A549 (cell line): ENCODE measurements at regions not wholly inside any gene's neighbourhood (a gene's known extent, or its start where the extent isn't known, plus 50 kb on each side); places are given as distances from the start of the nearest gene placed in this dataset.

Source experiments
- ATAC-seq, 2 experiments: fragments of 200-7000 bp in 1 of 2; fragments of >200 bp in 1 of 2; cut with Nextera tagmentation in 1 of 2; cut with Tn5 transposase in 1 of 2; 3 replicates each; pipeline versions ENCODE4 v1.8.0 to v1.9.1; 2018 to 2020; ENCODE audit warnings: mild to moderate bottlenecking in 1 of 2, moderate library complexity in 1 of 2
- CTCF ChIA-PET: fragments of 300-600 bp; sonication (Branson Sonifier 250); formaldehyde crosslinking; extraction: SDS; loops from one replicate; lab custom pipeline; 2021; ENCODE audit warnings: antibody characterized with exemption, inconsistent platforms; lab: Yijun Ruan, JAX
- POLR2A ChIA-PET: fragments of 350-600 bp; formaldehyde crosslinking; extraction: SDS; loops from one replicate; lab custom pipeline; 2021; ENCODE audit warnings: antibody characterized with exemption, inconsistent platforms; lab: Yijun Ruan, JAX
- DNase-seq, 2 experiments: peaks; one replicate each; pipeline versions ENCODE4 v3.0.0 to v3.0.0-alpha.2; 2011 to 2016; ENCODE audit warnings: low read depth in 1 of 2, low spot score in 1 of 2
- FAIRE-seq: peaks from 2 replicates; lab custom pipeline; 2011; peaks lifted over from hg19 to GRCh38; lab: Jason Lieb, UNC
- H3K27ac ChIP-seq, 2 experiments: fragments of >200 bp; sonication (Bioruptor Twin); formaldehyde crosslinking; 3 replicates each; pipeline ENCODE4 v1.5.1; 2016 to 2017
- H3K4me1 ChIP-seq: fragments of >200 bp; sonication (Bioruptor Twin); formaldehyde crosslinking; 3 replicates; pipeline ENCODE4 v1.6.1; 2016
- H3K4me2 ChIP-seq: fragments of >200 bp; sonication (Bioruptor Twin); formaldehyde crosslinking; 3 replicates; pipeline ENCODE4 v1.6.1; 2016
- H3K4me3 ChIP-seq: fragments of >200 bp; sonication (Bioruptor Twin); formaldehyde crosslinking; 3 replicates; pipeline ENCODE4 v1.5.1; 2016
- H3K9me3 ChIP-seq: fragments of >200 bp; sonication (Bioruptor Twin); formaldehyde crosslinking; 3 replicates; pipeline ENCODE4 v1.6.1; 2016
- CBX2 ChIP-seq: fragments of 200-600 bp; sonication (generic); IDR thresholded peaks from 2 replicates; pipeline ENCODE4 v1.6.1; 2016; ENCODE audit warnings: low read depth, mild to moderate bottlenecking, borderline replicate concordance
- CBX8 ChIP-seq: fragments of 200-600 bp; sonication (generic); IDR thresholded peaks from 2 replicates; pipeline ENCODE4 v1.6.1; 2016
- CHD2 ChIP-seq: fragments of 150-350 bp; IDR thresholded peaks from 2 replicates; pipeline ENCODE4 v1.6.1; 2014; ENCODE audit warnings: low read length; ENCODE audit not compliant: partially characterized antibody
- E2F6 ChIP-seq: IDR thresholded peaks from 2 replicates; pipeline ENCODE4 v1.6.1; 2012; ENCODE audit warnings: low read depth, borderline replicate concordance
- EHF ChIP-seq: fragments of 250-450 bp; sonication (Bioruptor Pico); IDR thresholded peaks from 2 replicates; pipeline ENCODE4 v1.5.0; 2020; ENCODE audit warnings: mild to moderate bottlenecking
- ELK1 ChIP-seq: fragments of 150-350 bp; IDR thresholded peaks from 2 replicates; pipeline ENCODE4 v1.6.1; 2014; ENCODE audit warnings: low read depth, mild to moderate bottlenecking, low read length
- EP300 ChIP-seq, 2 experiments: fragments of >200 bp; sonication (Bioruptor Twin); formaldehyde crosslinking; IDR thresholded peaks; 2 replicates in 1 of 2; 3 replicates in 1 of 2; pipeline ENCODE4 v1.6.1; 2016 to 2017
- FOXS1 ChIP-seq: fragments of 250-450 bp; sonication (Bioruptor Pico); IDR thresholded peaks from 2 replicates; pipeline ENCODE4 v1.5.0; 2020; ENCODE audit warnings: mild to moderate bottlenecking, moderate library complexity
- GATA3 ChIP-seq: IDR thresholded peaks from 2 replicates; pipeline ENCODE4 v1.6.1; 2012; ENCODE audit warnings: borderline replicate concordance
- HDAC2 ChIP-seq: fragments of 200-600 bp; sonication (generic); IDR thresholded peaks from 2 replicates; pipeline ENCODE4 v1.6.1; 2016
- HEYL ChIP-seq: fragments of 250-450 bp; sonication (Bioruptor Pico); IDR thresholded peaks from 2 replicates; pipeline ENCODE4 v1.8.0; 2021; ENCODE audit warnings: mild to moderate bottlenecking, moderate library complexity
- HOXA7 ChIP-seq: fragments of 250-450 bp; sonication (Bioruptor Pico); IDR thresholded peaks from 2 replicates; pipeline ENCODE4 v1.5.0; 2020; ENCODE audit warnings: mild to moderate bottlenecking, moderate library complexity
- JUN ChIP-seq, 2 experiments: fragments of >200 bp; sonication (Bioruptor Twin); formaldehyde crosslinking; IDR thresholded peaks; 2 replicates in 1 of 2; 3 replicates in 1 of 2; pipeline ENCODE4 v1.6.1; 2016 to 2017
- JUNB ChIP-seq: fragments of >200 bp; sonication (Bioruptor Twin); formaldehyde crosslinking; IDR thresholded peaks from 2 replicates; pipeline ENCODE4 v1.6.1; 2016
- KDM1A ChIP-seq: fragments of 200-600 bp; sonication (generic); IDR thresholded peaks from 2 replicates; pipeline ENCODE4 v1.6.1; 2016; ENCODE audit warnings: low read depth, mild to moderate bottlenecking
- KDM5A ChIP-seq: fragments of 200-600 bp; sonication (generic); IDR thresholded peaks from 2 replicates; pipeline ENCODE4 v1.6.1; 2016; ENCODE audit warnings: antibody characterized with exemption, mild to moderate bottlenecking
- MYC ChIP-seq: IDR thresholded peaks from 2 replicates; pipeline ENCODE4 v1.6.1; 2012; ENCODE audit warnings: mild to moderate bottlenecking, inconsistent platforms, low read length, improper control_type of control experiment, borderline replicate concordance
- NR3C1 ChIP-seq: fragments of >200 bp; sonication (Bioruptor Twin); formaldehyde crosslinking; IDR thresholded peaks from 3 replicates; pipeline ENCODE4 v1.6.1; 2017
- PHF8 ChIP-seq: fragments of 200-600 bp; sonication (generic); IDR thresholded peaks from 2 replicates; pipeline ENCODE4 v1.6.1; 2016; ENCODE audit warnings: low read depth, mild to moderate bottlenecking, antibody characterized with exemption, moderate library complexity, borderline replicate concordance
- RAD21 ChIP-seq, 2 experiments: fragments of >200 bp in 1 of 2; sonication (Bioruptor Twin) in 1 of 2; formaldehyde crosslinking in 1 of 2; IDR thresholded peaks in 1 of 2; conservative IDR thresholded peaks in 1 of 2; 2 replicates in 1 of 2; 3 replicates in 1 of 2; pipeline ENCODE4 v1.6.1; 2012 to 2018; ENCODE audit warnings: inconsistent platforms in 1 of 2
- RARB ChIP-seq: fragments of 250-450 bp; sonication (Bioruptor Pico); IDR thresholded peaks from 2 replicates; pipeline ENCODE4 v1.8.0; 2021; ENCODE audit warnings: mild to moderate bottlenecking, moderate library complexity
- REST ChIP-seq: fragments of 200-600 bp; sonication (generic); IDR thresholded peaks from 2 replicates; pipeline ENCODE4 v1.6.1; 2016; ENCODE audit warnings: antibody characterized with exemption, mild to moderate bottlenecking, moderate library complexity
- RNF2 ChIP-seq: fragments of 200-600 bp; sonication (generic); IDR thresholded peaks from 2 replicates; pipeline ENCODE4 v1.6.1; 2016; ENCODE audit warnings: low read depth, mild to moderate bottlenecking, antibody characterized with exemption, moderate library complexity, borderline replicate concordance
- ZFP36 ChIP-seq: fragments of 450-650 bp; IDR thresholded peaks from 2 replicates; pipeline ENCODE4 v1.6.1; 2014; ENCODE audit warnings: borderline replicate concordance; ENCODE audit not compliant: partially characterized antibody
- WGBS: methylation state at CpG from one replicate; pipeline ENCODE4 v1.1.6; 2017; ENCODE audit errors: missing lambda C conversion rate; 5-methylcytosine and 5-hydroxymethylcytosine counted together
- TF ChIP-seq, protein P1 (sequence below): fragments of 450-650 bp; IDR thresholded peaks from 2 replicates; pipeline ENCODE4 v1.6.1; 2014; ENCODE audit warnings: antibody characterized with exemption

GRCh38 chr5:58268268-58268667 is 191.6 kb downstream of the PLK2 start:
- Histone ChIP-seq H3K4me1 (no peaks in the 10 kb centered on the region; the same call in 2 of the 3 replicates), H3K4me2 (no peak overlapping the region), H3K27ac (no peak overlapping the region), H3K4me3 (no peak overlapping the region), H3K9me3 (no peaks in the 10 kb centered on the region)
- FAIRE-seq (no peak), ATAC-seq (no peak), DNase-seq (no peak)
- WGBS = 92% methylated on average over 4 of the region's 4 CpGs
- CTCF ChIA-PET = no interaction called here
- no peak for TF ChIP-seq KDM1A
- no peak for TF ChIP-seq RAD21 (conservative IDR thresholded peaks at IDR 0.05 in 1 of 2, IDR thresholded peaks at IDR 0.05 in 1 of 2)
- TF ChIP-seq EHF (CRISPR knock-in tag) = no peak
- no peak for TF ChIP-seq MYC
- TF ChIP-seq JUN (IDR thresholded peaks at IDR 0.05) = no peak
- POLR2A ChIA-PET = no interaction called here

DNA sequence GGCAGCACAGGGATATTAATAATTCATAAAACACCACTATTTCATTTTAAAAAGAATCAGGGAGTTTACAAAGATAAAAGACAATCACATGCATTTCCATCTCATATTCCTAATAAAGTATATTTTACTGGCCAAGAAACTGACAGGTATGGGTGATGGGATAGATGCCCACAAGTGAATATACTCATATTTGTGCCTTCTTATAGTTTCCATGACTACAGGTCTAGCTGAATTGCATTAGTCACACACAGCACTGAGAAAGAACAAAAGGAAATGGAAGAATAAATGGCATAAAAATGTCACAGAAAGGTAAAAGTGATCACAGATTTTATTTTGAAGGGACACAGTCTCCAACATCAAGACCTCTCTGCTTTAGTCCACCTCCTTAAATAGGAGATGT is 193.5 kb downstream of the PLK2 start:
- no peaks in the 10 kb centered on the region for H3K9me3 ChIP-seq
- peaks cover 4% of the 10 kb centered on the region; the same call in 1 of the 3 replicates for H3K4me1 ChIP-seq
- peak overlapping the region; percentile 34 for H3K4me2 ChIP-seq
- DNase-seq = peak; percentile 16 to 45
- ChIA-PET CTCF (no interaction called here), POLR2A (no interaction called here)
- no peak for FAIRE-seq
- H3K27ac ChIP-seq = peak overlapping the region in 1 of 2 experiments; percentile 31; a peak in 1 of 6 replicates
- no peak overlapping the region for H3K4me3 ChIP-seq
- no peak for TF ChIP-seq PHF8
- TF ChIP-seq HDAC2 = no peak
- TF ChIP-seq ELK1 = no peak
- TF ChIP-seq, protein P1, sequence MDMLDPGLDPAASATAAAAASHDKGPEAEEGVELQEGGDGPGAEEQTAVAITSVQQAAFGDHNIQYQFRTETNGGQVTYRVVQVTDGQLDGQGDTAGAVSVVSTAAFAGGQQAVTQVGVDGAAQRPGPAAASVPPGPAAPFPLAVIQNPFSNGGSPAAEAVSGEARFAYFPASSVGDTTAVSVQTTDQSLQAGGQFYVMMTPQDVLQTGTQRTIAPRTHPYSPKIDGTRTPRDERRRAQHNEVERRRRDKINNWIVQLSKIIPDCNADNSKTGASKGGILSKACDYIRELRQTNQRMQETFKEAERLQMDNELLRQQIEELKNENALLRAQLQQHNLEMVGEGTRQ = no peak
- no peak for TF ChIP-seq GATA3
- no peak for TF ChIP-seq KDM5A
- no peak for TF ChIP-seq JUNB
- no peak for TF ChIP-seq RNF2
- no peak for TF ChIP-seq E2F6
- TF ChIP-seq NR3C1 = no peak
- no peak for TF ChIP-seq HOXA7 (CRISPR knock-in tag)
- no peak for TF ChIP-seq HEYL (CRISPR knock-in tag)
- TF ChIP-seq CBX8 = no peak
- TF ChIP-seq FOXS1 (CRISPR knock-in tag) = no peak
- no peak for TF ChIP-seq ZFP36
- TF ChIP-seq RARB (CRISPR knock-in tag) = no peak
- no peak for TF ChIP-seq REST
- TF ChIP-seq CBX2 = no peak
- no peak for TF ChIP-seq CHD2
- TF ChIP-seq EP300 (IDR thresholded peaks at IDR 0.05) = no peak
- peak; percentile 34 to 59; a peak in 2 of 6 replicates for ATAC-seq
